Type B pancreatic cell (in vitro differentiated cells): ENCODE measurements at regions not wholly inside any gene's neighbourhood (a gene's known extent, or its start where the extent isn't known, plus 50 kb on each side); places are given as distances from the start of the nearest gene placed in this dataset.

ENCODE experiments used
- DNase-seq: peaks from one replicate; pipeline ENCODE4 v3.0.0; 2021; ENCODE audit warnings: mixed read lengths; ENCODE audit not compliant: unreplicated experiment; ENCODE audit errors: extremely low spot score
- H3K27ac Mint-ChIP-seq: 2 replicates; pipeline ENCODE4 v1.8.0; 2021; ENCODE audit warnings: mild to moderate bottlenecking, mixed read lengths
- H3K27me3 Mint-ChIP-seq: 2 replicates; pipeline ENCODE4 v1.8.0; 2021; ENCODE audit warnings: mixed read lengths
- H3K36me3 Mint-ChIP-seq: 2 replicates; pipeline ENCODE4 v1.8.0; 2021; ENCODE audit warnings: mixed read lengths
- H3K4me1 Mint-ChIP-seq: one replicate; pipeline ENCODE4 v1.8.0; 2021; ENCODE audit warnings: mixed read lengths; ENCODE audit not compliant: unreplicated experiment
- H3K4me3 Mint-ChIP-seq: 2 replicates; pipeline ENCODE4 v1.8.0; 2021; ENCODE audit warnings: mild to moderate bottlenecking, mixed read lengths
- H3K9me3 Mint-ChIP-seq: 2 replicates; pipeline ENCODE4 v1.8.0; 2021; ENCODE audit warnings: mixed read lengths
- TF ChIP-seq, protein P1 (sequence below): fragments of 200-600 bp; sonication (generic); conservative IDR thresholded peaks from 2 replicates; pipeline ENCODE4 v1.5.0; 2021; ENCODE audit warnings: antibody characterized with exemption, mild to moderate bottlenecking

DNA sequence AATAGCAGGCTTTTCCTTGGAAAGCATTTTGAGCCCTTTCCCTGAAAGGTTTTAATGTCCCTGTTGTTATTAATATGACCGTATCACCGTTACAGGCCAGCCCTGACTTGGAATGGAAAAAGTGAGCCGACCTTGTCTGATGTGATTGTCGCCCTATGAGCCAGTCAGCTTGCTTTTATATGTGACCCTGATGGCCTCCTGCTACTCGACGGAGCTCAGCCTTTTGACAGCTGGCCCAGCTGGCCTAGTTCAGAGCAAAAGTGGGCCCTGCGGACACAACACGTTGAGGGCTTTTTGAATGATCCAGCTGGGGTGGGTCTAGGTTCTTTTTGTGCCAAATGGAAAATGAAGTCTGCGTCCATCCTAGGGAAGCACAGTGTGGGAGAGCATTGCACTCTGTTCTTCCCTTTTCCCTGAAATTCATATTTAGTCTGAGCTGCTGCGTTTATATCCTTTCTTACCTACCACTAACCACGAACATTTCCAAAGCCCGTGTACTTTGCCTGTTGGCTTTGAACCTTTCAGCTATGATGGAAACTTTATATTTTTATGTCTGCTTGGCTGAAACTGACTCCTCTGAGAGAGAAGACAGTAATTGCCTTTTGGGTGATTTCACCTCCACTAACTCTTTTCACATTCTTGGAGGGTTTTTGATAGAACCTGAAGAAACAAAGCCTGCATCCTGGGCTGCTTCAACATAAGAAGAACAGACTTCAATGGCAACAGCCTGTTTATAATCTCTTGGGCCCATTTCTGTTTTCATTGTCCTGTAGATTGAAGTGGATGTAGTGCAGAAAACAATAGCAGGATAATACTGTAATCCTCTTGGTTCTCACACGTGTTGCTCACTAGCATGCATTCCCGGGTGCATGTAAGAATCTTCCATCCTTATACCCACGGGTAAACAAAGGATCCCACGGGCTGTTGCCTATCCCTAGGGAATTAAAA lies 121.8 kb upstream of the HDGFL1 start:
- Mint-ChIP-seq H3K9me3 (no peaks in the 10 kb centered on the region), H3K4me3 (no peak overlapping the region), H3K27me3 (no peaks in the 10 kb centered on the region), H3K27ac (peak overlapping the region; percentile 13), H3K36me3 (no peaks in the 10 kb centered on the region), H3K4me1 (peaks cover 26% of the 10 kb centered on the region)
- TF ChIP-seq, protein P1, sequence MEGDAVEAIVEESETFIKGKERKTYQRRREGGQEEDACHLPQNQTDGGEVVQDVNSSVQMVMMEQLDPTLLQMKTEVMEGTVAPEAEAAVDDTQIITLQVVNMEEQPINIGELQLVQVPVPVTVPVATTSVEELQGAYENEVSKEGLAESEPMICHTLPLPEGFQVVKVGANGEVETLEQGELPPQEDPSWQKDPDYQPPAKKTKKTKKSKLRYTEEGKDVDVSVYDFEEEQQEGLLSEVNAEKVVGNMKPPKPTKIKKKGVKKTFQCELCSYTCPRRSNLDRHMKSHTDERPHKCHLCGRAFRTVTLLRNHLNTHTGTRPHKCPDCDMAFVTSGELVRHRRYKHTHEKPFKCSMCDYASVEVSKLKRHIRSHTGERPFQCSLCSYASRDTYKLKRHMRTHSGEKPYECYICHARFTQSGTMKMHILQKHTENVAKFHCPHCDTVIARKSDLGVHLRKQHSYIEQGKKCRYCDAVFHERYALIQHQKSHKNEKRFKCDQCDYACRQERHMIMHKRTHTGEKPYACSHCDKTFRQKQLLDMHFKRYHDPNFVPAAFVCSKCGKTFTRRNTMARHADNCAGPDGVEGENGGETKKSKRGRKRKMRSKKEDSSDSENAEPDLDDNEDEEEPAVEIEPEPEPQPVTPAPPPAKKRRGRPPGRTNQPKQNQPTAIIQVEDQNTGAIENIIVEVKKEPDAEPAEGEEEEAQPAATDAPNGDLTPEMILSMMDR: no peak
- DNase-seq: no peak

DNA sequence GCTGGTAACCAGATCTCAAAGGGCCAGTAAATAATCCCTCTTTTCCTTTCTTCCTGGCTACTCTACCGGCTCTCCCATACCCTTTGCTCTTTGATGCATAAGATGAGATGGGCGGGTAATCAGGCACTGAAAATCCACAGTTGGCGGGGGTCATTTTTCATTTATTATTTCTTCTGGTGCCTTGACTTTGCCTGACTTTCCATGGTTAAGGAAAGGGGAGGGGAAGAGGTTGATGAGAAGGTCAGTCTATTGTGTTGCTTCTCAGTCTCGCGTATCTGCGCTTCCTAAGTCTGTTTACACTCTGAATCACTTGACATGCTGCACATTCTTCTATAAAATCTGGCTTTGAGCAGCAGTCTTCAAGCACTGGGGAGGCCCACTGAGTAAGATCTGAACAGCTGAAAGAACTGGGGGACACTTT lies 121.1 kb upstream of the HDGFL1 start:
- Mint-ChIP-seq H3K4me3 (peak overlapping the region; percentile 7), H3K4me1 (peaks cover 26% of the 10 kb centered on the region), H3K36me3 (no peaks in the 10 kb centered on the region), H3K27me3 (no peaks in the 10 kb centered on the region), H3K27ac (peak overlapping the region; percentile 64), H3K9me3 (no peaks in the 10 kb centered on the region)
- no peak for DNase-seq
- TF ChIP-seq, protein P1: no peak

DNA sequence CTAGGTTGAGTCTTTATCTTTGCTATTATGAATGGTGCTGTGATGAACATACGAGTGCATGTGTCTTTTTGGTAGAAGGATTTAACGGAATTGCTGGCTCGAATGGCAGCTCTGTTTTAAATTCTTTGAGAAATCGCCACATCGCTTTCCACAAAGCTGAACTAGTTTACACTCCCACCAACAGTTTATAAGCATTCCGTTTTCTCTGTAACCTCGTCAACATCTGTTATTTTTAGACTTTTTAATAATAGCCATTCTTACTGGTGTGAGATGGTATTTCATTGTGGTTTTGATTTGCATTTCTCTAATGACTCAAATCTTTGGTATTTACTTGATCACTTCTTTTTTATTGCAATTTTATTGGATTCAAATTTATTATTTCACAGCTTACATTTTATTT lies 117.4 kb upstream of the HDGFL1 start:
- Mint-ChIP-seq H3K27ac (no peak overlapping the region), H3K4me1 (peaks cover 20% of the 10 kb centered on the region), H3K36me3 (no peaks in the 10 kb centered on the region), H3K4me3 (no peak overlapping the region), H3K9me3 (no peaks in the 10 kb centered on the region), H3K27me3 (no peaks in the 10 kb centered on the region)
- no peak for DNase-seq
- TF ChIP-seq, protein P1: no peak

DNA sequence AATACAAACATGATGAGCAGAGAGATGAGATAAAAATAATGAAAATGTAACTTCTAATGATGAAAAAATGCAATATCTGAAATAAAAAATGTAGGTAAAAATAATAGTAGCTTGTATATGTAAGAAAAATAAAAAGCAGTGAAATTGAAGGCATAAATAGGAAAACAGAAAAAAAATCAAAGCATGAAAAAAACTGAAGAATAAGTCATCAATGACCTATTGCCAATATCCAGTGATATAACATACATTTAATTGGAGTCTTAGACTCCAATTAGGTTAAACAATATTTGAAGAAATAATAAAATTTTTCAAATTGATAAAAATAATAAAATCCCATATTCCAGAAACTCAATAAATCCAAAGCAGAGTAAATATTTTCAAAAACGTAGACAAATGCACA lies 114.0 kb upstream of the HDGFL1 start:
- H3K27me3 Mint-ChIP-seq: no peaks in the 10 kb centered on the region
- TF ChIP-seq, protein P1: no peak
- no peak overlapping the region for H3K27ac Mint-ChIP-seq

DNA sequence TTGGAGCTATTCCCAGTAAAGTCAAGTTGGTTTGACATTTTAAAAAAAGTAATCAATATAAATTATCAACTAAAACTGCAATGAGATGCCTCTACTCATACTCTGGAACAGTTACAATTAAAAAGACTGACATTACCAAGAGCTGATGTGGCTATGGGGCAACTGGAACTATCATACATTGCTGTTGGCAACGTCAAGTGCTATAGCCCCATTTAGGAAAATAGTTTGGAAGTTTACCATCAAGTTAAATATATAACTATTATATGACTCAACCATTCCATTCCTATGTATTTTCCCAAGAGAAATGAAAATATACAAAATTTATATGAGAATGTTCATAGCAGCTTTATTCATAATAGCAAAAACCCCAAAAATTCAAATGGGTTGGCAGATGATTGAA lies 111.4 kb upstream of the HDGFL1 start:
- no peaks in the 10 kb centered on the region for H3K27me3 Mint-ChIP-seq
- no peaks in the 10 kb centered on the region for H3K36me3 Mint-ChIP-seq
- H3K9me3 Mint-ChIP-seq: no peaks in the 10 kb centered on the region
- no peak overlapping the region for H3K27ac Mint-ChIP-seq
- DNase-seq: no peak
- H3K4me1 Mint-ChIP-seq: no peaks in the 10 kb centered on the region
- no peak overlapping the region for H3K4me3 Mint-ChIP-seq
- TF ChIP-seq, protein P1: no peak

More for the DNA sequence above, 114.0 kb upstream of the HDGFL1 start:
- H3K36me3 Mint-ChIP-seq: no peaks in the 10 kb centered on the region
- H3K4me3 Mint-ChIP-seq: no peak overlapping the region
- no peaks in the 10 kb centered on the region for H3K9me3 Mint-ChIP-seq
- DNase-seq: no peak
- H3K4me1 Mint-ChIP-seq: no peaks in the 10 kb centered on the region
